KMS-11 (cell line): ENCODE measurements at regions not wholly inside any gene's neighbourhood (a gene's known extent, or its start where the extent isn't known, plus 50 kb on each side); places are given as distances from the start of the nearest gene placed in this dataset.

Experiments used
- H2AFZ ChIP-seq: fragments of 200-600 bp; sonication (generic); 2 replicates; pipeline ENCODE4 v1.6.1; 2016; ENCODE audit warnings: antibody characterized with exemption, mixed run types, low read depth
- H3K27ac ChIP-seq: fragments of 200-600 bp; sonication (generic); 2 replicates; pipeline ENCODE4 v1.6.1; 2016; ENCODE audit warnings: mild to moderate bottlenecking, mixed run types
- H3K27me3 ChIP-seq: fragments of 200-600 bp; sonication (generic); 2 replicates; pipeline ENCODE4 v1.6.1; 2017; ENCODE audit warnings: mild to moderate bottlenecking, low read depth, mixed run types, moderate library complexity; ENCODE audit not compliant: insufficient read depth
- H3K36me3 ChIP-seq: fragments of 200-600 bp; sonication (generic); 2 replicates; pipeline ENCODE4 v1.6.1; 2017; ENCODE audit warnings: mild to moderate bottlenecking, mixed run types; ENCODE audit not compliant: insufficient read depth
- H3K4me1 ChIP-seq: fragments of 200-600 bp; sonication (generic); 2 replicates; pipeline ENCODE4 v1.6.1; 2016; ENCODE audit warnings: mild to moderate bottlenecking, low read depth, mixed run types; ENCODE audit not compliant: poor library complexity, severe bottlenecking
- H3K4me2 ChIP-seq: fragments of 200-600 bp; sonication (generic); 2 replicates; pipeline ENCODE4 v1.7.0; 2016; ENCODE audit warnings: mild to moderate bottlenecking, mixed run types
- H3K4me3 ChIP-seq: fragments of 200-600 bp; sonication (generic); IDR thresholded peaks from 2 replicates; pipeline ENCODE4 v1.6.1; 2017; ENCODE audit warnings: low read depth, low read length, mixed read lengths; ENCODE audit not compliant: insufficient read depth
- H3K79me2 ChIP-seq: fragments of 200-600 bp; sonication (generic); 2 replicates; pipeline ENCODE4 v1.6.1; 2016; ENCODE audit warnings: low read depth, mixed run types; ENCODE audit not compliant: insufficient read depth
- H3K9ac ChIP-seq: fragments of 200-600 bp; sonication (generic); 2 replicates; pipeline ENCODE4 v1.6.1; 2016; ENCODE audit warnings: mild to moderate bottlenecking, mixed run types
- H4K20me1 ChIP-seq: fragments of 200-600 bp; sonication (generic); 2 replicates; pipeline ENCODE4 v1.6.1; 2016; ENCODE audit warnings: mild to moderate bottlenecking, mixed run types; ENCODE audit not compliant: insufficient read depth
- CTCF ChIP-seq: fragments of 200-600 bp; sonication (generic); conservative IDR thresholded peaks from 2 replicates; pipeline ENCODE4 v1.6.1; 2017; ENCODE audit warnings: low read depth, mild to moderate bottlenecking, antibody characterized with exemption, low read length, moderate library complexity, mixed read lengths

GRCh38 chr1:81477710-81478109 is 323.0 kb upstream of the ADGRL2 start:
- TF ChIP-seq CTCF = no peak
- no peaks in the 10 kb centered on the region for H3K36me3 ChIP-seq
- no peak overlapping the region for H3K9ac ChIP-seq
- H3K4me3 ChIP-seq = no peak overlapping the region
- H3K27me3 ChIP-seq = no peaks in the 10 kb centered on the region
- H3K27ac ChIP-seq = no peak overlapping the region
- no peaks in the 10 kb centered on the region for H4K20me1 ChIP-seq
- no peaks in the 10 kb centered on the region for H3K4me1 ChIP-seq
- H3K4me2 ChIP-seq = no peak overlapping the region
- no peak overlapping the region for H2AFZ ChIP-seq
- no peaks in the 10 kb centered on the region for H3K79me2 ChIP-seq

GRCh38 chr1:81472387-81472786 is 328.3 kb upstream of the ADGRL2 start:
- no peak overlapping the region for H2AFZ ChIP-seq
- H3K27ac ChIP-seq = no peak overlapping the region
- H3K36me3 ChIP-seq = no peaks in the 10 kb centered on the region
- no peaks in the 10 kb centered on the region for H3K27me3 ChIP-seq
- H3K9ac ChIP-seq = no peak overlapping the region
- H3K4me3 ChIP-seq = no peak overlapping the region
- H4K20me1 ChIP-seq = no peaks in the 10 kb centered on the region
- no peak overlapping the region for H3K4me2 ChIP-seq
- H3K4me1 ChIP-seq = no peaks in the 10 kb centered on the region
- TF ChIP-seq CTCF = no peak
- no peaks in the 10 kb centered on the region for H3K79me2 ChIP-seq

- Histone ChIP-seq H3K4me1 (no peaks in the 10 kb centered on the region), H2AFZ (no peak overlapping the region), H3K9ac (no peak overlapping the region), H3K36me3 (no peaks in the 10 kb centered on the region), H4K20me1 (no peaks in the 10 kb centered on the region), H3K79me2 (no peaks in the 10 kb centered on the region), H3K4me2 (no peak overlapping the region), H3K27ac (no peak overlapping the region), H3K27me3 (no peaks in the 10 kb centered on the region), H3K4me3 (no peak overlapping the region)
- no peak for TF ChIP-seq CTCF
These were observed 329.5 kb upstream of the ADGRL2 start for GRCh38 chr1:81471255-81471654.

- Histone ChIP-seq H2AFZ (no peak overlapping the region), H3K4me1 (no peaks in the 10 kb centered on the region), H3K9ac (no peak overlapping the region), H3K79me2 (no peaks in the 10 kb centered on the region), H3K27ac (no peak overlapping the region), H3K4me3 (no peak overlapping the region), H3K27me3 (no peaks in the 10 kb centered on the region), H3K36me3 (no peaks in the 10 kb centered on the region), H3K4me2 (no peak overlapping the region), H4K20me1 (no peaks in the 10 kb centered on the region)
- no peak for TF ChIP-seq CTCF
These were observed 330.5 kb upstream of the ADGRL2 start for GRCh38 chr1:81470275-81470674.

- Histone ChIP-seq H3K27me3 (no peaks in the 10 kb centered on the region), H3K9ac (no peak overlapping the region), H3K36me3 (no peaks in the 10 kb centered on the region), H3K4me2 (no peak overlapping the region), H3K4me3 (no peak overlapping the region), H4K20me1 (no peaks in the 10 kb centered on the region), H3K27ac (no peak overlapping the region), H3K79me2 (no peaks in the 10 kb centered on the region), H3K4me1 (no peaks in the 10 kb centered on the region), H2AFZ (no peak overlapping the region)
- no peak for TF ChIP-seq CTCF
These were observed 333.4 kb upstream of the ADGRL2 start for GRCh38 chr1:81467383-81467782.
